ENCODE measurements at regions not wholly inside any gene's neighbourhood (a gene's known extent, or its start where the extent isn't known, plus 50 kb on each side); places are given as distances from the start of the nearest gene placed in this dataset.

GRCh38 chr11:87724358-87724757, 450.9 kb downstream of the RAB38 start:
- TF ChIP-seq GATA2 (IDR thresholded peaks at IDR 0.05; ENCODE audit: low read depth, low read length) (no peak), GATA3 (IDR thresholded peaks at IDR 0.05; ENCODE audit: low read depth, low read length) (no peak)
